ENCODE measurements at regions not wholly inside any gene's neighbourhood (a gene's known extent, or its start where the extent isn't known, plus 50 kb on each side); places are given as distances from the start of the nearest gene placed in this dataset.

- no peak for DNase-seq
These were observed 387.3 kb downstream of the AASDHPPT start for GRCh38 chr11:106464728-106465127.

- DNase-seq: no peak
These were observed 389.1 kb downstream of the AASDHPPT start for GRCh38 chr11:106466521-106467080.

GRCh38 chr11:106467501-106467900, 390.0 kb downstream of the AASDHPPT start:
- no peak for DNase-seq

- no peak for DNase-seq
These were observed 390.6 kb downstream of the AASDHPPT start for GRCh38 chr11:106468086-106468485.

- DNase-seq: no peak
These were observed 391.1 kb downstream of the AASDHPPT start for GRCh38 chr11:106468531-106468930.

GRCh38 chr11:106470230-106470629, 392.8 kb downstream of the AASDHPPT start:
- no peak for DNase-seq

- DNase-seq: no peak
These were observed 393.8 kb downstream of the AASDHPPT start for GRCh38 chr11:106471276-106471675.

- DNase-seq: no peak
These were observed 395.7 kb downstream of the AASDHPPT start for GRCh38 chr11:106473089-106473722.

GRCh38 chr11:106474274-106474673, 396.8 kb downstream of the AASDHPPT start:
- DNase-seq: no peak

GRCh38 chr11:106475181-106475580, 397.7 kb downstream of the AASDHPPT start:
- DNase-seq: no peak

- no peak for DNase-seq
These were observed 400.3 kb downstream of the AASDHPPT start for GRCh38 chr11:106477776-106478175.

GRCh38 chr11:106479646-106480045, 402.2 kb downstream of the AASDHPPT start:
- no peak for DNase-seq

- no peak for DNase-seq
These were observed 403.2 kb downstream of the AASDHPPT start for GRCh38 chr11:106480581-106481190.

- DNase-seq: no peak
These were observed 405.7 kb downstream of the AASDHPPT start for GRCh38 chr11:106482917-106483785.

GRCh38 chr11:106491751-106492150, 414.3 kb downstream of the AASDHPPT start:
- no peak for DNase-seq

GRCh38 chr11:106493751-106494150, 416.3 kb downstream of the AASDHPPT start:
- no peak for DNase-seq

- DNase-seq: no peak
These were observed 417.6 kb downstream of the AASDHPPT start for GRCh38 chr11:106495046-106495445.

GRCh38 chr11:106496677-106497076, 419.2 kb downstream of the AASDHPPT start:
- DNase-seq: no peak

GRCh38 chr11:106497321-106497720, 419.9 kb downstream of the AASDHPPT start:
- no peak for DNase-seq

- DNase-seq: no peak
These were observed 420.4 kb downstream of the AASDHPPT start for GRCh38 chr11:106497822-106498221.

GRCh38 chr11:106503901-106504300, 426.4 kb downstream of the AASDHPPT start:
- DNase-seq: no peak

- DNase-seq: no peak
These were observed 430.3 kb downstream of the AASDHPPT start for GRCh38 chr11:106507645-106508306.

- DNase-seq: no peak
These were observed 437.2 kb downstream of the AASDHPPT start for GRCh38 chr11:106514706-106515105.

All from NCI-H187 treated with DMSO at 0.1 percent for 48 hours (cell line).